ENCODE measurements at regions not wholly inside any gene's neighbourhood (a gene's known extent, or its start where the extent isn't known, plus 50 kb on each side); places are given as distances from the start of the nearest gene placed in this dataset.

- TF ChIP-seq CTCF (IDR thresholded peaks at IDR 0.05) (no peak), POLR2AphosphoS5 (IDR thresholded peaks at IDR 0.05) (no peak), POLR2A (IDR thresholded peaks at IDR 0.05) (no peak), EP300 (IDR thresholded peaks at IDR 0.05) (no peak)
Measured at GRCh38 chr1:47669081-47669585, 231.3 kb downstream of the FOXD2 start.

Measured in sigmoid colon (tissue), 4 donors.